ENCODE measurements at regions not wholly inside any gene's neighbourhood (a gene's known extent, or its start where the extent isn't known, plus 50 kb on each side); places are given as distances from the start of the nearest gene placed in this dataset.
"Not testable (repeated sequence)": the region's sequence is repeated elsewhere in the genome, so short reads cannot be mapped to it uniquely, and the experiment has no call there.

- no peak for FAIRE-seq
Measured at GRCh38 chr5:60036192-60036938, 142.8 kb upstream of the PDE4D start.

DNA sequence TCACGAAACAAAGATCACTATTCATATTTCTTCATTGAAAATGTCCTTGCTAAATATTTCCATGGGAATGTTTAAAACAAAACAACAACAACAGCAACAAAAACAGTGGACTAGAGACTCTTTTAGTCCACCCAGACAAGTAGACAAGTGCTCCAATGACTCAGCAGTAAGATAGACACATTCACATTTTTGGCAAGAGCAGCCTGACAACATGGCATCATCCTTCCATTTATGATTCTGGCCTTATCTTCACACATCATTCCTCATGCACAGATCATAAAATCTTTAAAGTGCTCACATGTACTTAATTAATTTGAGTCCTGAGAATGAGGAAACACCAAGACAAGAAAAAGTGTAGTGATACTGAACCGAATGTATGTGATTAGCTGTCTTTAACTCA is 132.6 kb upstream of the PDE4D start:
- FAIRE-seq, result no peak

DNA sequence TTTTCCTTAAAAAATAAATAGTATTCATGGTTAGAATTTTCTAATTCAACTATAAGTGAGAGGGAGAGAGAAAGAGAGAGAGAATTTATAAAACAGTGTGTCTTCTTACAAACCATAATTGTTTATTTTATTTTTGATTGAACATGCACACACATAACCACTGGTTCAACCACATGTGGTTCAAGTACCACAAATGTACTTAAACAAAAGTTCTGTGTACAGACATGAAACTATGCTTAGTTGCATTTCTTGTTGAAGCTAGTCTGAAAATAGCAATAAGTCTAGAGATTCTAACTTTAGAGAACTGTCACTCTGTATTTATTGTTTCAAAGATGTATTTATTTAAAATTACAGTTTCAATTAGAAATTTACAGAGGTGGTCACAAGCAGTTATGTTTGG is 130.6 kb upstream of the PDE4D start:
- FAIRE-seq, result no peak

DNA sequence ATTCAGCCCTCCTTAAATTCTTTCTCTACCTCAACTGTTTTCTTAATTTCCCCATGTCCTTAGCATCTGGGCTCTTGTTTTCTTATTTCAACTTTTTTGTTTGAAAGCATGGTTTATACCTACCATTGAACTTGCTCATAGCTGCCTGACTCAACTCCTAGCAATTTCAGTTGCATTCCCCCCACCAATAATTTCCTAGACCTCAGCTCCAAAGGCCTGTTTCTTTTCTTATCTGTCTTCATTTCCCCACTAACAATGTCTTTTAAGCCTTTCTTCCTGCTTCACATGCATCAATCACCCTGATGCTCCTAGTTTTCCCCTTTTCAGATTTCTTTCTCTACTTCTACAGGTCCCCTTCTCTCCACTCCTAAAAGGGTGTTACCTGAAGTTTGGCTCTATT is 129.7 kb upstream of the PDE4D start:
- FAIRE-seq, result no peak

GRCh38 chr5:60020457-60020856 is 126.9 kb upstream of the PDE4D start:
- no peak for FAIRE-seq

DNA sequence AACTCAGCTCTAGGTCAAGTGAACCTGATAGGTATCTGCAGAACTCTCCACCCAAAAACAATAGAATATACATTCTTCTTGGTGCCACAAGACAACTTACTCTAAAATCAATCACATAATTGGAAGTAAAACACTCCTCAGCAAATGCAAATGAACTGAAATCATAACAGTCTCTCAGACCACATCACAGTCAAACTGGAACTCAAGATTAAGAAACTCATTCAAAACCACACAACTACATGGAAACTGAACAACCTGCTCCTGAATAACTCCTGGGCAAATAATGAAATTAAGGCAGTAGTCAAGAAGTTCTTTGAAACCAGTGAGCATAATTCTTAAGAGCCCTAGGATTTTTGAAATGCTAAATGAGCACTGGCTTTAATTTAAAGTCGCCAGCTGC is 125.4 kb upstream of the PDE4D start:
- not testable (repeated sequence) for FAIRE-seq

DNA sequence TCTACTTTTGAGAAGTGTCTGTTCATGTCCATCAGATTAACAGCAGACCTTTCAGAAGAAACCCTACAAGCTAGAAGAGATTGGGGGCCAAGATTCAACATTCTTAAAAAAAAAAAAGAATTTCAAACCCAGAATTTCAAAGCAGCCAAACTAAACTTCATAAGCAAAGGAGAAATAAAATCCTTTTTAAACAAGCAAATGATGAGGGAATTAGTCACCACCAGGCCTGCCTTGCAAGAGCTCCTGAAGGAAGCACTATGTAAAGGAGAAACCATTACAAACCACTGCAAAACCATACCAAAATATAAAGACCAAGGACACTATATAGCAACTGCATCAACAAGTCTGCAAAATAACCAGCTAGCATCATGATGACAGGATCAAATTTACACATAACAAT is 124.6 kb upstream of the PDE4D start:
- FAIRE-seq, result no peak

- no peak for FAIRE-seq
Measured at GRCh38 chr5:60014331-60014730, 120.8 kb upstream of the PDE4D start.

GRCh38 chr5:60010853-60011252 is 117.3 kb upstream of the PDE4D start:
- no peak for FAIRE-seq

GRCh38 chr5:60010328-60010727 is 116.8 kb upstream of the PDE4D start:
- FAIRE-seq, result no peak

GRCh38 chr5:60007729-60008128 is 114.2 kb upstream of the PDE4D start:
- no peak for FAIRE-seq

DNA sequence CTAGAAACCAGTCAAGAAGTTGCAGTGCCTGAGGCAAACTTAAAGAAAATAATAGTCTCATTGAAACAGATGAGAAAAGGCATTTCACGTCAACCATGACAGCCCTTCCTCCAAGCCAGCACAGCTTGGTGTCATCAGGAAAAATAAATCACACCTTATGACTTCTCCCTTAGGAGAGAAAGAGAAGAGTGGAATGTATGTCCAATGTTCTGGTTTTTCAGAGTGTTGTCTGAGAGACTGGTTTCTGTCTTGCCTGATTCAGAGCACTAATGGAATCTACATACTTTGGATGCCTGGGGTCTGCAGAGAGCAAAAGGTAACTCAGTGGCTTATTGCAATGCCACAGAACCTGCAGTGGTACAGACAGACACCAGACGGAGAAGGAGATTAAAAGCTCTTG is 105.5 kb upstream of the PDE4D start:
- no peak for FAIRE-seq

GRCh38 chr5:59992206-59992605 is 98.7 kb upstream of the PDE4D start:
- no peak for FAIRE-seq

- no peak for FAIRE-seq
Measured at GRCh38 chr5:59988396-59988795, 94.9 kb upstream of the PDE4D start.

- no peak for FAIRE-seq
Measured at GRCh38 chr5:59976342-59976741, 82.8 kb upstream of the PDE4D start.

DNA sequence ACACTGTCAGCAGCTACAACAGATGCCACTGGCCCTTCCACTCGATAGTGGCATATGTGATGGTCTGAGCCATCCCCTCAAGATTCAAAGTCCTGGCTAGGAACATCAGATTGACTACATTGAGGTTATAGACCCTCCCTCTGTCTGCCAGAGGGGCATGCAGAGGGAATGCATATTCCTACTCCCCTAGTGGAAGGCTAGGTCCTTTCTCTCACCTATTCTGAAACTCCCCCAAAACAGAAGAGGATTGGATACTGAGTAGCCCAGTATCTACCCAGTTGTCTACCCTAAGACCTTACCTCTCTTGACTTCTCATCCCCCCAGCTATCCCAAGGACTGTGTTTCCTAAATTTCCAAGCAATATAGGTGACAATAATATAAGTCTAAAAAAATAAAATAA is 78.5 kb upstream of the PDE4D start:
- no peak for FAIRE-seq

DNA sequence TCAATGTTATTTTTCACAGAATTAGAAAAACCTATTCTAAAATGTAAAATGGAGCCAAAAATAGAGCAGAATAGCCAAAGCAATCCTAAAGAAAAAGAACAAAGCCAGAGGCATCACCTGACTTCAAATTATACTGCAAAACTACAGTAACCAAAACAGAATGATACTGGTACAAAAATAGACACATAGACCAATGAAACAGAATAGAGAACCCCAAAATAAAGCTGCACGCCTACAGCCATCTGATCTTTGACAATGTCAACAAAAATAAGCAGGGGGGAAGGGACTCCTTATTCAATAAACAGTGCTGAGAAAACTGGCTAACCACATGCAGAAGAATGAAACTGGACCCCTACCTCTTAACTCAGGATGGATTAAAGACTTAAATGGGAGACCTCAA is 65.8 kb upstream of the PDE4D start:
- FAIRE-seq, result no peak

DNA sequence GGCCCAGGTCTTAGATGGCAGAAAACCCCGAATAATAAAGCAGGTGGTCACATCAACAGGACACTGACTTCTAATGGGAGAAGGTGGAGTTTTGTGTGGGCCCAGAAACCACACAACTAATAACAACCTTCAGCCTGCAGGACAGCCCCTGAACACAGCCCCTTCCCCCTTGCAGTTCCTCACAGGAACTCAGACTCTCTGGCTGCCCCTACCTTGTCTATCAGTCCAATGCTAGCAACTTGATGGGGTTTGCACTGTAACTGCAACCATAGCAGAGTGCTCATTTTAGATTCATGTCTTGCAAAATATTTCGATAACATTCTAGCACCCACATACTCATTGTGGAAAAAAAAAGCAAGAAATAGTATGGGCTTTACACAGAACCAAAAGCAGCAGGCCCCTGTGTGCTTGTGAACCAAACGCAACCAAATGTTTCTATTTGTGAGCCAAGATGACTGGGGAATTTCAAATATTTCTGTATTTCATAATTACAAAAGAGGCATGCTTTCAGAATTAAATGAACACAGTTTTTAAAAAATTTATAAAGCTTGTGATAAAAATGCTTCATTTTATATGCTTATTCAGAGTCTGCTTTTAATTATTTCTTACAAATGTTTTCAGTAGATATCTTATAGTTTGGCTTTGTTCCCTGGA is 62.7 kb upstream of the PDE4D start:
- FAIRE-seq, result no peak

DNA sequence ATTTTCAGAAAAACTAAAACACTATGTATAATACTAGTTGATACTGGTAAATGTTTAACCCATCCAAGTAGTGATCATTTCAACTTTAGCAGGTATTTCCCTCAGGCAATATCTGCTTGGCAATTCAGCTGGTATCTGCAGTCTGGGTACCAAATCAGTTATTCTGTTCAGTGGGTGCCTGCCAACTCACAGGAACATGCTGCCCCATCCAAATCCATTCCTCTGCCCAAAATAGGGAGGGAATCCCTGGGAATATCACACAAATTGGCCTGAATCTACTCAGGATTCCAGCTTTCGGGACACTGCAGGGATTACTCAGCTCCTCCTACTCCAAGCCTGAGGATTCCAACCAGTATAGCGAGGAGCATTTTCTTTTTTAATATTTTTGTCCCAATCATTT is 61.7 kb upstream of the PDE4D start:
- no peak for FAIRE-seq

DNA sequence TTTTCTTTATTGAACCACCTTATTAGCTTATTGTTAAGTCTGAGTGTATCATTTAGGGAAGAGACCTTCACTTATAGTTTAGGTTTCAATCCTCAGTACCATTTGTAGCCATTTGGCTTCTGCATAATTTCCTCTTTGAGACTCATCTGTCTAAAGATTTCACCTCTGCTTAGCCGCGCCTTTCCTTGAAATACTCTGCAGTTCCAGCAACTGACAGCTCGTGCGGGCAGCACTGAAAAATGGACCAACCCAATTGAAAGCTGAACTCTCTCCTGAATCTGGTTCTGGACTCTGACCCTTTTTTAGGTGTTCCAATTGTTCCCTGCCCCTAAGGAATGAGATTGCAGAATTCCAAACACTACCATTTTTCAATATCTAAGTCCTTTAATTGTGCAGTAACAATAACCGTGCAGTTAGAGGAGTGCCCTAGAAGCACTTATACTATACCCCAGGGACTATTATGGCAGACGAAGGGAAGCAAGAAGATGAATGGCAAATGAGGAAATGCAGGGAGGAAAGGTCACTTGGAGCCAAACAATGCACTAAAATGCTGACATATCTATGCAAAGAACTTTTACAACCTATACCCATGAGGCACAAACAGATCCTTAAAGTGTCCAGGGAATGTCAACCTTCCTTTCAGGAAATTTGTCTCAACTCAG is 50.1 kb upstream of the PDE4D start:
- FAIRE-seq, result no peak
